Pancreas (tissue), 10 donors: ENCODE measurements at regions not wholly inside any gene's neighbourhood (a gene's known extent, or its start where the extent isn't known, plus 50 kb on each side); places are given as distances from the start of the nearest gene placed in this dataset.

Experiments
- ATAC-seq, 4 donors: fragments of 200-7000 bp; cut with Tn5 transposase; one replicate each; pipeline versions ENCODE4 v1.8.0 to v1.9.1; 2020; ENCODE audit warnings: mild to moderate bottlenecking in 4 of 4, moderate library complexity in 4 of 4
- DNase-seq, 6 donors: peaks; one replicate each; pipeline ENCODE4 v3.0.0-alpha.2; 2020
- FAIRE-seq: peaks from 2 replicates; lab custom pipeline; 2012; peaks lifted over from hg19 to GRCh38; lab: Jason Lieb, UNC
- H3K27ac ChIP-seq, 4 donors: fragments of 200-600 bp; sonication (generic); 1 replicate in 3 of 4; 2 replicates in 1 of 4; pipeline versions ENCODE4 v1.5.0 to v1.8.0; 2020
- H3K27me3 ChIP-seq, 4 donors: fragments of 200-600 bp; one replicate each; pipeline ENCODE4 v1.8.0; 2021
- H3K36me3 ChIP-seq, 3 donors: fragments of 200-600 bp; sonication (generic) in 1 of 3; one replicate each; pipeline versions ENCODE4 v1.5.0 to v1.8.0; 2020 to 2021
- H3K4me1 ChIP-seq, 3 donors: fragments of 200-600 bp; one replicate each; pipeline ENCODE4 v1.8.0; 2021
- H3K4me3 ChIP-seq, 4 donors: fragments of 200-600 bp; sonication (generic) in 2 of 4; one replicate each; pipeline versions ENCODE4 v1.5.0 to v1.8.0; 2020 to 2021
- H3K9me3 ChIP-seq, 4 donors: fragments of 200-600 bp; one replicate each; pipeline ENCODE4 v1.8.0; 2021
- CTCF ChIP-seq, 4 donors: fragments of 200-600 bp; sonication (generic) in 3 of 4; IDR thresholded peaks; one replicate each; pipeline versions ENCODE4 v1.5.0 to v1.8.0; 2021; ENCODE audit warnings: antibody characterized with exemption in 4 of 4
- WGBS, 2 donors: extraction: QIAGEN DNeasy Blood & Tissue Kit; methylation state at CpG; one replicate each; pipeline ENCODE4 v1.1.7; 2013; 5-methylcytosine and 5-hydroxymethylcytosine counted together
- intact Hi-C, 3 donors: fragments of 100-400 bp; cut with DNase I; formaldehyde crosslinking; loops; one replicate each; pipeline versions ENCODE4 v1.11.1 to v1.14.2; 2022
- donor health status: healthy with polysubstance abuse.
- donor health status: DM: no; HTN: no; CAD: no; lungs with moderate emphysema.
- donor health status: DM: no; HTN: no; CAD: no.
- donor health status: control.
- donor health status: control.
- donor health status: Bipolar disorder and iron deficiency.
- donor health status: DM: yes; HTN: yes; CAD: no.
- donor health status: DM: no; HTN: no; CAD: no.
- donor health status: DM: no; HTN: no; CAD: no.
- donor health status: DM: yes; HTN: yes; CAD: no.

- no peak for TF ChIP-seq CTCF (IDR thresholded peaks at IDR 0.05)
- FAIRE-seq (no peak), ATAC-seq (no peak), DNase-seq (no peak)
- no peaks in the 10 kb centered on the region for H3K9me3 ChIP-seq
- no peak overlapping the region for H3K4me3 ChIP-seq
- intact Hi-C loops, result no loop called here
- no peaks in the 10 kb centered on the region for H3K27me3 ChIP-seq
- 36 to 47% methylated on average over 1 of the region's 1 CpG for WGBS, 2 donors
- no peaks in the 10 kb centered on the region for H3K36me3 ChIP-seq
- H3K4me1 ChIP-seq, result no peaks in the 10 kb centered on the region
- no peak overlapping the region for H3K27ac ChIP-seq
Measured at GRCh38 chr1:5147806-5148205, 493.4 kb downstream of the AJAP1 start.

GRCh38 chr1:5142389-5142788, 488.0 kb downstream of the AJAP1 start:
- Histone ChIP-seq H3K4me3 (no peak overlapping the region), H3K27me3 (no peaks in the 10 kb centered on the region), H3K4me1 (peaks cover 0 to 7% (median 0%) of the 10 kb centered on the region in 3 donors), H3K9me3 (no peaks in the 10 kb centered on the region), H3K36me3 (no peaks in the 10 kb centered on the region), H3K27ac (no peak overlapping the region)
- no peak for TF ChIP-seq CTCF (IDR thresholded peaks at IDR 0.05)
- 72 to 78% methylated on average over 3 of the region's 3 CpGs for WGBS, 2 donors
- no peak for DNase-seq
- intact Hi-C loops, result no loop called here
- FAIRE-seq, result no peak
- ATAC-seq, result no peak

- H3K4me3 ChIP-seq, result no peak overlapping the region
- H3K27ac ChIP-seq, result peak overlapping the region in 2 of 4 donors; percentile 27 to 28
- 45 to 51% methylated on average over 4 of the region's 4 CpGs for WGBS, 2 donors
- H3K36me3 ChIP-seq, result no peaks in the 10 kb centered on the region
- peaks cover 0 to 7% (median 0%) of the 10 kb centered on the region in 3 donors for H3K4me1 ChIP-seq
- FAIRE-seq, result no peak
- no peaks in the 10 kb centered on the region for H3K27me3 ChIP-seq
- intact Hi-C loops, result no loop called here
- H3K9me3 ChIP-seq, result no peaks in the 10 kb centered on the region
- DNase-seq, result peak in 4 of 6 donors; percentile 22 to 71 (median 60)
- TF ChIP-seq CTCF (IDR thresholded peaks at IDR 0.05), result no peak
- peak; percentile 84 to 95 (median 91) for ATAC-seq
Measured at GRCh38 chr1:5141750-5142149, 487.3 kb downstream of the AJAP1 start.

GRCh38 chr1:5140962-5141361, 486.6 kb downstream of the AJAP1 start:
- DNase-seq (peak in 1 of 6 donors; percentile 18), ATAC-seq (peak; percentile 38 to 59 (median 51)), FAIRE-seq (no peak)
- intact Hi-C loops, result no loop called here
- H3K27ac ChIP-seq, result no peak overlapping the region
- H3K36me3 ChIP-seq, result no peaks in the 10 kb centered on the region
- WGBS, 2 donors, result 79 to 85% methylated on average over 1 of the region's 1 CpG
- no peaks in the 10 kb centered on the region for H3K9me3 ChIP-seq
- H3K4me3 ChIP-seq, result no peak overlapping the region
- H3K27me3 ChIP-seq, result no peaks in the 10 kb centered on the region
- peaks cover 0 to 7% (median 0%) of the 10 kb centered on the region in 3 donors for H3K4me1 ChIP-seq
- TF ChIP-seq CTCF (IDR thresholded peaks at IDR 0.05), result no peak

GRCh38 chr1:5140136-5140535, 485.7 kb downstream of the AJAP1 start:
- no peaks in the 10 kb centered on the region for H3K9me3 ChIP-seq
- ATAC-seq (peak in 2 of 4 donors; percentile 12 to 38), FAIRE-seq (no peak), DNase-seq (no peak)
- intact Hi-C loops, result no loop called here
- no peak for TF ChIP-seq CTCF (IDR thresholded peaks at IDR 0.05)
- H3K4me3 ChIP-seq, result no peak overlapping the region
- H3K4me1 ChIP-seq, result peaks cover 0 to 7% (median 0%) of the 10 kb centered on the region in 3 donors
- H3K36me3 ChIP-seq, result no peaks in the 10 kb centered on the region
- 55 to 64% methylated on average over 5 of the region's 5 CpGs for WGBS, 2 donors
- H3K27me3 ChIP-seq, result no peaks in the 10 kb centered on the region
- H3K27ac ChIP-seq, result no peak overlapping the region
